ENCODE measurements at regions not wholly inside any gene's neighbourhood (a gene's known extent, or its start where the extent isn't known, plus 50 kb on each side); places are given as distances from the start of the nearest gene placed in this dataset.
"Not testable (repeated sequence)": the region's sequence is repeated elsewhere in the genome, so short reads cannot be mapped to it uniquely, and the experiment has no call there.

DNA sequence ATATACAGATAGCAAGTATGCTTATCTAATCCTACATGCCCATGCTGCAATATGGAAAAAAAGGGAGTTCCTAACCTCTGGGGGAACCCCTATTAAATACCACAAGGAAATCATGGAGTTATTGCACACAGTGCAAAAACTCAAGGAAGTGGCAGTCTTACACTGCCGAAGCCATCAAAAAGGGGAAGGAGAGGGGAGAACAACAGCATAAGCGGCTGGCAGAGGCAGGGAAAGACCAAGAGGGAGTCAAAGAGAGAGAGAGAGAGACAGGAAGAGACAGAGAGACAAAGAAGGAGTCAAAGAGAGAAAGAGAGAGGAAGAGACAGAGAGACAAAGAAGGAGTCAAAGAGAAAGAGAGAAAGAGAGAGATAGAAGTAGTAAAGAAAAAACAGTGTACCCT lies 267.3 kb downstream of the S1PR1 start:
- TF ChIP-seq CTCF (IDR thresholded peaks at IDR 0.05; ENCODE audit: extremely low read depth in 1 of 2, insufficient read depth in 1 of 2, low read depth in 1 of 2, low read length in 2 of 2); POLR2AphosphoS5 (IDR thresholded peaks at IDR 0.05; ENCODE audit: insufficient read depth, low read depth, low read length); GATA2 (IDR thresholded peaks at IDR 0.05; ENCODE audit: insufficient read depth, insufficient read length, low read depth, low read length); POLR2A (IDR thresholded peaks at IDR 0.05; ENCODE audit: low read depth, low read length); MYC (IDR thresholded peaks at IDR 0.05; ENCODE audit: low read depth, low read length); EZH2 (IDR thresholded peaks at IDR 0.05; ENCODE audit: borderline replicate concordance, low read depth, low read length, severe bottlenecking); FOS (IDR thresholded peaks at IDR 0.05; ENCODE audit: borderline replicate concordance, insufficient read depth, low read length); JUN (IDR thresholded peaks at IDR 0.05; ENCODE audit: borderline replicate concordance, insufficient read depth, insufficient read length, low read depth): not testable (repeated sequence)
- TF ChIP-seq, protein P1, sequence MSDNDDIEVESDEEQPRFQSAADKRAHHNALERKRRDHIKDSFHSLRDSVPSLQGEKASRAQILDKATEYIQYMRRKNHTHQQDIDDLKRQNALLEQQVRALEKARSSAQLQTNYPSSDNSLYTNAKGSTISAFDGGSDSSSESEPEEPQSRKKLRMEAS (IDR thresholded peaks at IDR 0.05; ENCODE audit: insufficient read depth, insufficient read length) = not testable (repeated sequence)
